GM18517 (cell line): ENCODE measurements at regions not wholly inside any gene's neighbourhood (a gene's known extent, or its start where the extent isn't known, plus 50 kb on each side); places are given as distances from the start of the nearest gene placed in this dataset.

ENCODE experiments used
- ATAC-seq: cut with Tn5 transposase; IDR thresholded peaks from one replicate; pipeline ENCODE4 v1.9.1; 2021; ENCODE audit warnings: mild to moderate bottlenecking, moderate library complexity; ENCODE audit not compliant: unreplicated experiment

- no peak for ATAC-seq
These were observed 56.0 kb upstream of the OR5AK2 start for GRCh38 chr11:56932572-56933220.

GRCh38 chr11:56923116-56923515 is 65.6 kb upstream of the OR5AK2 start:
- no peak for ATAC-seq

GRCh38 chr11:56922421-56922820 is 66.3 kb upstream of the OR5AK2 start:
- ATAC-seq = no peak

GRCh38 chr11:56917708-56918400 is 70.9 kb upstream of the OR5AK2 start:
- no peak for ATAC-seq

GRCh38 chr11:56916587-56916986 is 72.1 kb upstream of the OR5AK2 start:
- ATAC-seq = no peak

GRCh38 chr11:56916162-56916561 is 72.6 kb upstream of the OR5AK2 start:
- no peak for ATAC-seq

- ATAC-seq = no peak
These were observed 77.4 kb upstream of the OR5AK2 start for GRCh38 chr11:56911312-56911711.

GRCh38 chr11:56910785-56911184 is 77.9 kb upstream of the OR5AK2 start:
- ATAC-seq = no peak

- no peak for ATAC-seq
These were observed 78.5 kb upstream of the OR5AK2 start for GRCh38 chr11:56910046-56910773.

- ATAC-seq = no peak
These were observed 79.2 kb upstream of the OR5AK2 start for GRCh38 chr11:56909563-56909962.

GRCh38 chr11:56909080-56909479 is 79.6 kb upstream of the OR5AK2 start:
- ATAC-seq = no peak

GRCh38 chr11:56906683-56907148 is 82.0 kb upstream of the OR5AK2 start:
- ATAC-seq = no peak

- ATAC-seq = no peak
These were observed 82.8 kb upstream of the OR5AK2 start for GRCh38 chr11:56905936-56906335.

GRCh38 chr11:56905442-56905841 is 83.3 kb upstream of the OR5AK2 start:
- ATAC-seq = no peak

- no peak for ATAC-seq
These were observed 89.9 kb upstream of the OR5AK2 start for GRCh38 chr11:56898856-56899255.

- ATAC-seq = no peak
These were observed 98.0 kb upstream of the OR5AK2 start for GRCh38 chr11:56890584-56891305.

GRCh38 chr11:56889986-56890385 is 98.7 kb upstream of the OR5AK2 start:
- ATAC-seq = no peak

GRCh38 chr11:56887940-56888339 is 100.8 kb upstream of the OR5AK2 start:
- ATAC-seq = no peak

GRCh38 chr11:56886455-56886854 is 102.3 kb upstream of the OR5AK2 start:
- no peak for ATAC-seq

GRCh38 chr11:56885854-56886253 is 102.9 kb upstream of the OR5AK2 start:
- no peak for ATAC-seq

GRCh38 chr11:56885177-56885576 is 103.5 kb upstream of the OR5AK2 start:
- no peak for ATAC-seq
